Ishikawa (cell line): ENCODE measurements at regions not wholly inside any gene's neighbourhood (a gene's known extent, or its start where the extent isn't known, plus 50 kb on each side); places are given as distances from the start of the nearest gene placed in this dataset.

ENCODE experiments used
- CREB1 ChIP-seq: IDR thresholded peaks from 2 replicates; pipeline ENCODE4 v1.6.1; 2012; ENCODE audit warnings: low read depth
- EP300 ChIP-seq: IDR thresholded peaks from 2 replicates; pipeline ENCODE4 v1.6.1; 2012; ENCODE audit warnings: borderline replicate concordance
- FOXM1 ChIP-seq: IDR thresholded peaks from 2 replicates; pipeline ENCODE4 v1.6.1; 2012; ENCODE audit warnings: low read depth, borderline replicate concordance
- TAF1 ChIP-seq: IDR thresholded peaks from 2 replicates; pipeline ENCODE4 v1.6.1; 2012; ENCODE audit warnings: low read depth, mild to moderate bottlenecking

DNA sequence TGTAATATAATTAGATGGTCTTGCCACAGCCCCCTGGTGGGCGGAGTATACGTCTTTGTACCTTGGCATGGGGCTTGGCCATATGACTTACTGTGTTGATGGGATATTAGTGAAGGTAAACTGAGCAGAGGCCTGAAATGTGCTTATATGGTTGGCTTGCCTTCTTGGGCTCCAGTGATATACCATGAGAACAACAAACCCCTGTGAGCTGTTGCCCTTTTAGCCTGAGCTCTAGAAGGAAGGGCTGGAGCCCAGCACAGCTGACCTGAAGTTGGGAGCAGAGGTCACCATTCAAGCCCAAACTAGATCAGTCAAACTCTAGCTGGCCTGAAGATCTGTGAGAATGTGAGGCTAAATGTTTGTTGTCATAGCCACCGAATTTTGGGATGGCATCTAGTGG lies 75.2 kb upstream of the CD302 start:
- TF ChIP-seq CREB1 = no peak
- no peak for TF ChIP-seq TAF1
- no peak for TF ChIP-seq EP300
- no peak for TF ChIP-seq FOXM1
